HG03521 (cell line): ENCODE measurements at regions not wholly inside any gene's neighbourhood (a gene's known extent, or its start where the extent isn't known, plus 50 kb on each side); places are given as distances from the start of the nearest gene placed in this dataset.
"Not testable (repeated sequence)": the region's sequence is repeated elsewhere in the genome, so short reads cannot be mapped to it uniquely, and the experiment has no call there.

Experiments used
- ATAC-seq: cut with Tn5 transposase; IDR thresholded peaks from one replicate; pipeline ENCODE4 v1.9.1; 2021; ENCODE audit warnings: mild to moderate bottlenecking, moderate library complexity; ENCODE audit not compliant: unreplicated experiment

DNA sequence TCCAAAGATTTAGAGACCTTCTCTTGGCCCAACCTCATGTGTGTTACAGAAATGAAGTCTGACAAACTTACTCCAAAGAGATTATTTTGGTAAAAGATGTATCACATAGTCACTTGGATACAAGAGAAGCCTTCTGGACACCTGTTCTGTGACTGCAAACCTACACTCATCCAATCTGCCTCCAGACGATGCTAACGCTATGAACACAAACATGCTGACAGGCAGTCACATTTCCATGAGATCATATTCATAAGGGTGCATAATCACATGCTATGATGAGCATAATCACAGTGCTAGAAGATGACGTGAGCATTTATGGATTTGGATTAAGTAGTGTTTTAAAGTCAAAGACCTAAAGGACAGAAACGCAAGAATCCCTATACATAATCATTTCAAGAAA lies 340.2 kb downstream of the HACE1 start:
- ATAC-seq: no peak

DNA sequence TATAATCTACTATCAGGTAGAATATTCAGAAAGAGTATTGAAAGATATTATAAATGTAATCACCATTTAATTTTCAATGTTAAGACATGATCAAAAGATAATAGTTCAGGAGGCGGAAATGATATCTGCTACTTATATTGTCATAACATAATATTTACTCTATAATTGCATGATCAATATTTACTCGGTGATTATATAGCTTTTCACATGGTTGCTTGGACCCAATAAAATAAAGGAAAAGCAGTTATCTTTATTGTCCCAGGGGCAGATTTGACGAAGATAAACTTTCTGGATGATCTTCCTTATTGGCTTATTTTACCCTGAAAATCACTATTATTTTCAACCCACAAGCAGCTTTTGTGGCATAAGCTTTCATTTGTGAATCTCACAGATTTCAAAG lies 350.4 kb downstream of the HACE1 start:
- ATAC-seq: no peak

DNA sequence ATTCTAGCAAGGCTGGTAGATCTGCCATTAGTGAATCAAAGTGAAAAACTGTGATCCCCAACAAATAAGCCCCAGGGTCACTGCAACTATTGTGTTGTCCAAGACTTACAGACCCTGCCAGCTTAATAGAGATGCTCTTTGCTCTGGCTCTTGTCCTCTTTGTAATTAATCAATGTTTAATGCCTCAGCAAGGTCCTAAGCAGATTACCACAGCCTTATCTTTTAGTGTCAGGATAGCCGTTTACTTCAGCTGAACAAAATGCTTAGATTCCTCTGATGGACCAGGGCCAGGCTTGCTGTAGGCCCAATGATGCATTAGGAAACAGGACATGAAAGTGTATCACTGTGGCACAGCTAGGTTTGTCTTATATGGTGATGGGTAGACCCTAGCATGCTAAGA lies 353.3 kb downstream of the HACE1 start:
- ATAC-seq: no peak

DNA sequence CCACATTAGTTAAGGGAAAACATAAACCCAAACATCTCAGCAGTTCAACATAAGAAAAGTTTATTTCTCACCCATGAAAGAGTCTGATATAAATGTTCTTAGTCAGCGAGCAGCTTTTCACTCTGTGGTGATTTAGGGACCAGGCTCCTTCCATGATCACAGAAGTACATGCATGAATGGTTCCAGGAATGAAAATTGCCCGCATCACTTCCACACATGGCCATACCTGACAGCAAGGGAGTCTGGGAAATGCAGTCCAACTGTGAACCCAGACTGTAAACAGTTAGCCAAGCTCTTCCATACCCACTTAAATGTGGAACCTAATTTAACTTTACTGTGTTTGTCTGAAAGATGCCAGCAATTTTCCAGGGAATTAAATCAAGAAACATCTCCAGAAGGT lies 353.9 kb downstream of the HACE1 start:
- ATAC-seq: no peak

DNA sequence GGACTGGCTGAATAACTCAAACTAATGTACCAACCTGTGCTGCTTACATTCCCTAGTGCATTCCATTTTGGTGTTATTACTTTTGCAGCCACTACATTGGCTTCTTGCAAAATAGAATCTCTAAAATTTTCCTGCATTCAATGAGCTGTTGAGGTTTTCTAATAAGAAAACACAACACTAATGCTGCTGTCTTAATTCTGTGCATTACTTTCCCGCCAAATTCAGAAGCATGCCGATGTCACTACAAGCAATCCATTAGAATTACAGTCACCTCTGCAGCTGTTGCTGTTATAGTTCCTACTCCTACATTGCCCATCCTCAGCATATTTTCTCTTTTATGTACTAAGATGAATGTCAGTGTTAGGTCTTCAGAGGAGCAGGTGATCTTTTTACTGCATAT lies 359.5 kb downstream of the HACE1 start:
- ATAC-seq: no peak

DNA sequence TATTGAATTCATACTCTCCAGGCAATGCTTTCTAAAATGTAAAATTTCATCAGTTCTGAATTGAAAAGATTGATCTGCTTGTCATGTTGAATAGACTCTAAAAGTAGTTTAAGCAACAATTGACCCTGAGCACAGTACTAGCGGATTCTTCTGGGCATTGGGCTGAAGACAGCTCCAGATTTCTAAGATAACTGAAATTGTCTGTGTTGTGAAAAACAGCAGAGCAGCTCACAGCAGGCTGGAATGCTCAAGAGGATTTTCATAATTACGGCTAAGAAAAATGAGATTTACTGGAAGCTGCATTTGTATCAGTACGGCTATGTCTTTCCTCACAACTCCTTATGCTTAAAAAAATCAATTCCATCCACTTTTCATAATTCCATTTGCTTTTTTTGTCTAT lies 373.7 kb downstream of the HACE1 start:
- no peak for ATAC-seq

DNA sequence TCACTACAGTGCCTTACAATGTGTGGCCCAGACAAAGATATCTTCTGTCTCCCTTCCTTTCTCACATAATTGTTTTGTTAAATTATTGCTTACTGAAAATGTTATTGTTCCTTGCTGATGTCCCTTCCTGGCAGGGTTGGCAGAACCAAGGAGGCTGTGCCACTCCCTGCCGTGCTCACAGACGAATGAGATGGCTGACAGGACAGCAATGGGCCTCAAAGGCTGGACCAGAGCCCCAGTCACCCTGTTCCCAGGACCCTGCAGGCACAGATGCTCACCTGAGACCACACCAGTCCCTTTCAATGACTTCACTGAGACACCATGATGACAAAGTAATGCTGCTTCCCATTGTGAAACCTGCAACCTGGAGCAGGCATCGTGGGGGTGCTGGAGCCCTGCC lies 375.1 kb downstream of the HACE1 start:
- ATAC-seq: no peak

DNA sequence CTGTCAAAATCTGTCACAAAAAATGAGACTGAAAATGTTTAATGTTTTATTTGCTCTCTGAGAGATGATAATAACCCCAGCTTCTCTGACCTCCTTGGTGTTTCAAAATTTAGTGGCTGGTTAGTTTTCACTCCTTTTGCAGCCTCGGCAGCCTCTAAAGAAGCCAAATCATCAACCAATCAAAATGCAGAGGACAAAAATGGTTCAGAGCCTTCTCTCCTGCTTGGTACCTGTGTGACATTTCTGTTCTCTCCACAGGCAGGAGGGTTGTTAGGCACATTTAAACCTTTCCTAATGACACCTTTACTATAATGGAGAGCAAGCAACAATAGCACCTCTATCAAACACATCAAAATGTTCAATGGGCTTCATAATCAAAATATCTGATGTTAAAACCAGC lies 375.5 kb downstream of the HACE1 start:
- ATAC-seq: no peak

DNA sequence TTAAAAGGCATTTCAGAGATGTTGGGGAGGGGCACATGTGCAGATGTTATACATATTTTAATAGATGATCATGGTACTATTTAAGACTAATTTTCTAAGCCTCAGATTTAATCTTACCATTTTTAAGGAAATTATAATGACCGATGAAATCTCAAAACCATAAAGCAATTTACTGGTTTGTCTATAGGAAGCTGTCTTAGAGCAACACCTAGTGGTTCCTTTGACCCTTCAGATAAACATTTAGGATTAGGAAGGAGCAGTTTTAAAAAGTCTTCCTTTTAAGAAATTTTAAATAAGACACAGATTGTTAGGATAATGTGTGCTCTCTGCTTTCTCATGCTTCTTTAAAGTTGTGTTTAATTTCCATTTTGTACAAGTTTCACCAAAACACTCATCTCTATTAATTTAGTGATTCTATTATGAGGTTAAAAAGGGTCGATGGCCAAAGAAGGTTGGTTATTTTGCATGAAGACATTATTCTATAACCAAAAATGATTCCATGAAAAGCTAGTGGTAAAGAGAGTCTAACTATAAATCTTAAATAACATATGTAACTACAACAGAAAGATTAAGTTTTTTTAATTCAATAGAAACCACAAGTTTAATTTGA lies 376.4 kb downstream of the HACE1 start:
- no peak for ATAC-seq

DNA sequence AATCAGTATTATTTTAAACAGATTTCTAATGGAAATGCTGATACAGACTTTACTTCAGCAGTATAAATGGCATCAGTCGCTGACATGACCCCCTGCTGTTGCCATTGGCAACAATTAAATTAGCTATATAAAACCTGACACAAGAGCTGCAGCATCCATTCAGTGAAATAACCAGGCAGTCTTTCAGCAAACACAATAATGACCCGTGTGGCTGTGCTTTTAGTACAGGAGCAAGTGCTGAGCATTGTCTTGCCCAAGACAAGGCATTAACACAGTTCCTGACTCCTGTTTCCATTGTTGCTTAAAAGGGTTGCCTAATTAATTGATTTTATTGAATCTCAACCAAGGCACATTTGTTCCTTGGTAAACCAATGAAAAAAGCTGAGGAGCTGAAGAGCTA lies 382.1 kb downstream of the HACE1 start:
- ATAC-seq: no peak

DNA sequence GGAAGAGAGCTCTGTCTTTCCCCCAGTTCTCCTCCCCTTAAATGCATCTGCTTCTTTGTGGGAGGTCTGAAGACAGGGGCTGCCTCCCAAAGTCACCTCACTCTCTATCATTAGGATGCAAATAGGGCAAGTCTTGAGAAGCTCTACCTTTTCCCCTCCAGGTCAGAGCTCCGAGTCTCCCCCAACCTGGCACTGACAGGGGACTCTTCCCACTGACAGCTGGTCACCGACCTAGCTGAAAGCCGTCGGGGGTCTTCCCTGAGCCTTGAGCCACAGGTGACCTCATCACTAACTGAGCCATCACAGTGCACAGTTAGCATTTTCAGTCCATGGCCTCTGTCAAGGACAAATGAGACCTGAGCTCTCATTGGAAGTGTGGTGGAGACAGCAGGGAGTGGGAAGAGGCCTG lies 386.7 kb downstream of the HACE1 start:
- no peak for ATAC-seq

DNA sequence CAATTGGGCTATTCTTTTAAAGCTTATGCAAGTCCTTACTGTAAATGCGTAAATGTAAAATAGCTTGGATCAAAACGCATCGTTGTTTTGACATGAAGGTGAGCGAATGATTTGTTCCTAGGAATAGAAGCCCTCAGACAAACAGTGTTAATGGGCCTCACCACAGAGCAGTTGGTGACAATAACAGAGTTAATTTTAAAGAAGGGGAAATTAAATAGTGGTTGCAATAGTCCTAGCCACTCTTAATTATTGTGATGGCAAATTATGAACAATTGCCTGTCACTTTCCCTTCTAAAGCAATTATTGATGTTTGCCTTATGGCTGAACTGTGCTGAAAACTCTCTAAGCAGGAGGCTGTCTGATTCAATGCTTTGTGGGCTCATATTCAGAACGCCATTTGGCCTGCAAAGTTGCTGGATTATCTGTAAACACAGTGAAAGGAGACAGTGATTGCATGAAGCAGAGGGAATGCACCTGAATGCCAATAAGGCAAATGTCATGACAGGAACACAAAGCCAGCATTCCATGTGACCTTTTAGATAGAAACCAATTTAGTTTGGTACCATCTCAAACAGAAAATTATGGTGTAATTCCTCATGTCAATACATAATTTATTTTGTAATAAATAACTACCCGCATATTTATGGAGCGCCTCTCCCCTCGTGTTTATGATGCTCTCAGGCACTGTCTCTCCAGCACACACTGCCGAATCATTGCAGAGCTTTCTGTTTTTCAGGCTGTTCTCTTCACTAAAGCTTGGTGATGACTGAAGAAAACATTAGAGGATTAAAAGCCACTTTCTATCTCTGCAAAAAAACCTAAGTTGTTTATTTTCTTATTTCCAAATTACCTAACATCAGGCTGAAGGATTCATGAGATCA lies 387.5 kb downstream of the HACE1 start:
- no peak for ATAC-seq

DNA sequence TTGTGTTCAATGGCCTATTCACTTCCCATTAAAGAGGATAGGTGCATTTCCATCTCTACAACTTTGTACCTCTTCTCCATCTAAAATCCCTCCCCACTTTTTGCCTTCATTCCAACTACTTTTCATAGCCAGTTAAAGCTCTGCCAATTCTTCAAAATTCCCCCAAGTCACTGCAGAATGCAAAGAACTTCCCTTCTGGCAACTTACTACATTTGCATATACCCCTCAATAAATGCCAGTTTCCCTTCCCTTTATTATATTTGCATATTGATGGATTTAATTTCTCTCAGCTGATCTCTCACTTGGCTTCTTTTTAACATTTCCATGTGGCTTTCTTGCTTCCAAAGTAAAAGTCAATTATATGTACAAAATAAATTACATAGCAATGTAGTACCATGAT lies 393.4 kb downstream of the HACE1 start:
- no peak for ATAC-seq

DNA sequence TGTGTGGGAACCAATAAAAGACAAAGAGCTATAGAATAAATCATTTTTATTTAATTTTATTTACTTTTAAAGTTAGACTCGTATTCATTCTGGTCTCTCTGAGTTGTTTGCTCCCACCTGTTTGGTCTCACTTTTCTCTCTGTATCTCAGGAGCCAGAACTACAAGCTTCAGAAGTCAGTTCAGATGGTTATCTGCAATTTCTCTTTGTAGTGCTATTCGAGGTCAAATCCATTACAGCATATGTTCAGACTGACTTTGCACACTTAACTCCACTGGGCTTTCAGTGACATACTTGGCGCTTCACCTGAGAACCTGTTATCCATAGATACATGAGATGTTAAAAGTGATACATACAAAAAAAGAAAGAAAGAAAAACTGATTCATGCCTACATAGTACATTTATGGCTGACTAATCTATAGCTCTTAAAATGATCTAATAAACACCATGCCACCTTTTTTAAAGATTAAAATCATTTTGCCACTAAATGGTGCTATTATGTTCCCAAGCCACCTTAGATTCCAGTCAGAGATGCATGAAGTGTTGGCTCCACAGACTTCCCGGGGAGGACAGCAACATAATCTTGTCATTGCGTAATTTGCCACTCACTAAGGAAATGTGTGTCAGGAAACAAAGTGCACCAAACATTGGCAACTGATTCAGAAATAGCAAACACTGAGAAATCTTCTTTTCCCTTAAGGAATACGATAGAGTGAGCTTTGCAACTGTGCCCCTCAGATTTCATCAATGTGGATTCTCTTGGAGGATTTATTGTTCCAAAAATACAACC lies 396.7 kb downstream of the HACE1 start:
- ATAC-seq: no peak

DNA sequence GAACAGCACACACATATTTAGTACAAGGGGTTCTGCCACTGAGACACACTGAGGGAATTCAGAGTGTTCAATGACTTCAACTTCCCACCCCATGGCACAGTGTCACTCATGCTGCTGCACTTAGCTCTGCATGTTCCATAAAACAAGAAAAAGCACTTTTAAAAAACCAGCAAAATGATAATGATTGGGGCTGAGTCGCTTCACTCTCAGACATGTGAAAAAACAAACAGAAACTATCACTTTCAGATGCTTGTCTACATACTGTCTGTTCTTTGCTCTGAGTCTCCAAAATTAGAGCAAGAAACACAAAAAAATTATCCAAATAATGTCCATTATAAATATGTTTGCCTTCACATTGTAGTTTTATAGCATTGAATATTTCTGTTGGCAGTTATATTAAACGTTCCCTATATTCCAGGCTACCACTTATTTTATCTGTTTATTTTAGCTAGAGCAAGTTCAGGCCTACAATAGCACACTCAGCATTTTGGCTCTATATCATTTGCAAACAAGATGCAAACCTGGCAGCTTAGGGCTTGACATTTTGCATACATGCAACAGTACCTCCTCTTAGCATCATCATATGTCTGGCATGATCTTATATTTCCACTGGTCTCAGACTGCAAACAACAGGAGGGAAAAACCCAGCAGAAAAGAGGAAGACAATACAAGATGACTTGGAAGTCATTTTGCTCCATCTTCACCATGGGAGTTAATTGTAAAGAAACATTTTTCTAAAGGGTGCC lies 398.8 kb downstream of the HACE1 start:
- ATAC-seq: no peak

DNA sequence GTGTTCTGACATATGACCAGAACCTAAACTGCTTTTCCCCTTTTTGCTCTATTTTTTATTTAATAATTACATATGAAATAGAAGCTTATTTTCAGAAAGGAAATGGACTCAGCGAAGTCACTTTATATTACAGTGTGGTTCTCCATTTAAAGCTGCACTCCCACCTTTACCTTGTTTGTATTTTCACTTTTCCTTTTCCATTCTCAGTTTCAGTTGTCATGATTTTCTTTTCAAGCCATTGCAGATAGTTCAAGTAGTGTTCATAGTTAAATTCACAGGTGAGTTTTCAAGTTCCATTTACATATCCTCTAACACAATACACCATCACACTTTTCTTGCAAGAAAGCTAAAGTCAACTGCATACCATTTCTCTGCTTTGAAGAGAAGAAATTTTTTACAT lies 400.2 kb downstream of the HACE1 start:
- ATAC-seq: peak; percentile 71

DNA sequence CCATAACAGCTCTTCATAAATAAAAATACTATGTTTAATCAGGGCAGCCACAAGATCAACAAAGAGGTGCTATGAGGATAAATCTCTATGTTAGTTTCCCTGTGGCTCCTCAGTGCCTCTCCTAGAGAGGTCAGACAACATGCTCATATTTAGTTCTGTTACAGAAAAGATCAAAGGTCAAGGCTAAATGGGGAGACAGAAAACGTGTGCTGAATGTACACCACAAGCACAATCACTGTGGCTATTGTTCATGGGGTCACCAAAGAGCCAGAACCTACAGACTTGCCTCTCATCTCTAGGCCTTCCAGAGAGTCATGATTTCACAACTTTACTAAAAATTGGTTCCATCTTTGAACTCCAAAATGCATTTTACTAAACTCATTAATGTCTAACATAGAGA lies 409.8 kb downstream of the HACE1 start:
- ATAC-seq: no peak

DNA sequence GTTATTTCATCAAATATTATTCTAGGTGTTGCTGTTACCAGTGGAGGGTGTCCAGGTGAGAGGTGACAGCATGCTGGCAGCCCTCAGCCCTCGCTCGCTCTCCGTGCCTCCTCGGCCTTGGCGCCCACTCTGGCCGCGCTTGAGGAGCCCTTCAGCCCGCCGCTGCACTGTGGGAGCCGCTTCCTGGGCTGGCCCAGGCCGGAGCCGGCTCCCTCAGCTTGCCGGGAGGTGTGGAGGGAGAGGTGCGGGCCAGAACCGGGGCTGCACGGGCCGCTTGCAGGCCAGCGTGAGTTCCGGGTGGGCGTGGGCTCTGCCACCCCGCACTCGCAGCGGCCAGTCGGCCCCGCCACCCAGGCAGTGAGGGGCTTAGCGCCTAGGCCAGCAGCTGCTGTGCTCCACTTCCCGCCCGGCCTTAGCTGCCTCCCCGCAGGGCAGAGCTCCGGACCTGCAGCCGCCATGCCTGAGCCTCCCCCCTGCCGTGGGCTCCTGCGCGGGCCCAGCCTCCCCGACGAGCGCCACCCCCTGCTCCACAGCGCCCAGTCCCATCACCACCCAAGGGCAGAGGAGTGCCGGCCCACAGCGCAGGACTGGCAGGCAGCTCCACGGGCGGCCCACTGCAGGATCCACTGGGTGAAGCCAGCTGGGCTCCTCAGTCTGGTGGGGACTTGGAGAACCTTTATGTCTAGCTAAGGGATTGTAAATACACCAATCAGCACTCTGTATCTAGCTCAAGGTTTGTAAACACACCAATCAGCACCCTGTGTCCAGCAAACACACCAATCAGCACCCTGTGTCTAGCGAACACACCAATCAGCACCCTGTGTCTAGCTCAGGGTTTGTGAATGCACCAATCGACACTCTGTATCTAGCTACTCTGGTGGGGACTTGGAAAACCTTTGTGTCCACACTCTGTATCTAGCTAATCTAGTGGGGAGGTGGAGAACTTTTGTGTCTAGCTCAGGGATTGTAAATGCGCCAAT lies 413.3 kb downstream of the HACE1 start:
- not testable (repeated sequence) for ATAC-seq

DNA sequence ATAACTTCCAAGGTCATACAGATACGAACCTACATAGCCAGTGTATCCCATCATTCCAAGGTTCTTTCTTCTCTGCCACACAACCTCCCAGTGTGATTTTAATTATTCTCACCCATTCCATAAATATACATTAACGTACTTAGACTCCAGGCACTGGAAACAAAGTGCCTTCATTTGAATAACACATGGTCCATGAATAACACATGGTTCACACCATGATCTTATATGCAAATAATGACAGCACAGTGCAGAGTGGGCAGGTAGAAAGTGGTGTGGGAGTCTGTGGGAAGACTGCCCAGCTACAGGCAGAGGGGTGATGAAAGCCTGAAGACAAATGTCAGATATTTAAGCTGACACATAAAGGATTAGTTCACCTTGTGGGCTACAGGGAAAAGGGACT lies 425.2 kb downstream of the HACE1 start:
- no peak for ATAC-seq

DNA sequence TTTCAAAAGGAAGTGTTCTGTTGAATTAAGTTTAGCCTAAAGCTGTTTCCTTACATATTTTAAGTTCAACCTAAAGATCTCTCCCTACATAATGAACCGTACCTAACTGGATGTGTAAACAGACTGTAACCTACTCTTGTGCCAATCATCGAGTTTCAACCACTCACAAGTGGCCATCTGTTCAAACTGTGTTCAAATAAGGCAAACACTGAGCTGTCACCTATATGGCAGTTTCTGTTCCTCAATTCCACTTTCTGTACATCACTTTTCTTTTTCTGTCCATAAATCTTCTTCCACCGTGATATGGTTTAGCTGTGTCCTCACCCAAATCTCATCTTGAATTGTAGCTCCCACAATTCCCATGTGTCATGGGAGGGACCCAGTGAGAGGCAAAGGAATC lies 428.6 kb downstream of the HACE1 start:
- no peak for ATAC-seq
